ENCODE measurements at regions not wholly inside any gene's neighbourhood (a gene's known extent, or its start where the extent isn't known, plus 50 kb on each side); places are given as distances from the start of the nearest gene placed in this dataset.
A peak's percentile ranks its signal among the peaks of the same experiment; 100 is the strongest.

GRCh38 chr5:147092044-147092443 is 142.8 kb upstream of the STK32A start:
- CTCF ChIA-PET: no interaction called here
- POLR2A ChIA-PET: no interaction called here

DNA sequence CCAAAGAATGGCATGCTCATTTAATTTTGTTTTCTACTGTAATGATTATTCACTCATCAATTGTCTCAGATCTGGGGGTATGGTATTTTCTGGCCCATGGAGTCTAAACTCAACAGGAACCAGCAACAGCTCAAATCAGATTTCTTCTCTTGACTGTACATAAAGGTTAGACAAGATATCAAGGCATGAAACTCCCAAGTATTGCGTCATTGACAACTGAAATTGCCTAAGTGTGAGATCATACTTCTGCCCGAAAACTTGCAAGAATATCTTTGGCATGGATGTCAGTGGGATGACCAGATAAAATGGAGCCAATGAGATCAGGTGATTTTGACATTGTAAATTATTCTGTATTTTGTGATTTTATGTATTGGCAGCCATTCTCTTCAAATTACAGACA is 141.7 kb upstream of the STK32A start:
- Histone ChIP-seq H3K9ac (ENCODE audit: low read length) (no peak overlapping the region), H3K4me3 (replicated peaks in 1 of 2; ENCODE audit: low read depth in 1 of 2, low read length in 2 of 2) (no peak overlapping the region), H3K4me2 (ENCODE audit: low read length) (no peak overlapping the region), H3K27ac (ENCODE audit: low read depth, low read length) (no peak overlapping the region), H3K36me3 (ENCODE audit: control insufficient read depth in 1 of 2, insufficient read depth in 2 of 2, low read length in 2 of 2) (no peaks in the 10 kb centered on the region), H3K9me3 (ENCODE audit: control insufficient read depth in 1 of 2, insufficient read depth in 1 of 2, low read depth in 1 of 2, low read length in 2 of 2) (no peaks in the 10 kb centered on the region), H3K79me2 (ENCODE audit: insufficient read depth, low read length) (no peaks in the 10 kb centered on the region), H3K4me1 (ENCODE audit: control insufficient read depth in 1 of 2, insufficient read depth in 2 of 2, low read length in 2 of 2) (peaks cover 0 to 3% of the 10 kb centered on the region in 2 experiments; a peak in 2 of 4 replicates), H2AFZ (ENCODE audit: low read depth, low read length, poor library complexity, severe bottlenecking) (no peak overlapping the region), H3K9me2 (ENCODE audit: insufficient read depth) (no peaks in the 10 kb centered on the region), H4K20me1 (ENCODE audit: insufficient read depth) (no peaks in the 10 kb centered on the region), H3K27me3 (ENCODE audit: insufficient read depth, low read length) (no peaks in the 10 kb centered on the region)
- ChIA-PET RAD21 (ENCODE audit: low non-redundant PET in 1 of 2, low total read pairs in 2 of 2, uncharacterized antibody in 2 of 2, unreplicated experiment in 2 of 2) (no interaction called here), CTCF (interaction anchor here (1.6 kb wide), 1 partner anchor 96 kb away, joined by 3 read pairs; no protein-coding TSS in a partner anchor), POLR2A (no interaction called here)
- intact Hi-C loops (cut with micrococcal nuclease): no loop called here
- no TSS peak for BruUV-seq (replicated peaks)
- DNase-seq (ENCODE audit: low read depth, low spot score) (no peak), ATAC-seq (no peak)
- TF ChIP-seq CEBPB (IDR thresholded peaks at IDR 0.05; ENCODE audit: low read depth): peak; percentile 29; the same call in 1 of the 2 replicates
- no peak for TF ChIP-seq JUND (IDR thresholded peaks at IDR 0.05)

More at GRCh38 chr5:147092044-147092443, 142.8 kb upstream of the STK32A start:
- intact Hi-C loops (cut with micrococcal nuclease): no loop called here
- H3K9me3 ChIP-seq (ENCODE audit: control insufficient read depth in 1 of 2, insufficient read depth in 1 of 2, low read depth in 1 of 2, low read length in 2 of 2): no peaks in the 10 kb centered on the region
- no peak overlapping the region for H2AFZ ChIP-seq (ENCODE audit: low read depth, low read length, poor library complexity, severe bottlenecking)
- H4K20me1 ChIP-seq (ENCODE audit: insufficient read depth): no peaks in the 10 kb centered on the region
- TF ChIP-seq EZH2 (IDR thresholded peaks at IDR 0.05): no peak
- ATAC-seq (no peak), DNase-seq (ENCODE audit: low read depth, low spot score) (no peak)
- H3K36me3 ChIP-seq (ENCODE audit: control insufficient read depth in 1 of 2, insufficient read depth in 2 of 2, low read length in 2 of 2): no peaks in the 10 kb centered on the region
- no peak overlapping the region for H3K4me3 ChIP-seq (replicated peaks in 1 of 2; ENCODE audit: low read depth in 1 of 2, low read length in 2 of 2)
- H3K27me3 ChIP-seq (ENCODE audit: insufficient read depth, low read length): no peaks in the 10 kb centered on the region; the same call in 1 of the 2 replicates
- RAD21 ChIA-PET (ENCODE audit: low non-redundant PET in 1 of 2, low total read pairs in 2 of 2, uncharacterized antibody in 2 of 2, unreplicated experiment in 2 of 2): no interaction called here
- no peaks in the 10 kb centered on the region for H3K9me2 ChIP-seq (ENCODE audit: insufficient read depth)
- H3K9ac ChIP-seq (ENCODE audit: low read length): no peak overlapping the region
- H3K4me1 ChIP-seq (ENCODE audit: control insufficient read depth in 1 of 2, insufficient read depth in 2 of 2, low read length in 2 of 2): no peaks in the 10 kb centered on the region
- H3K4me2 ChIP-seq (ENCODE audit: low read length): no peak overlapping the region
- no peaks in the 10 kb centered on the region for H3K79me2 ChIP-seq (ENCODE audit: insufficient read depth, low read length)
- no TSS peak for BruUV-seq (replicated peaks)
- H3K27ac ChIP-seq (ENCODE audit: low read depth, low read length): no peak overlapping the region

GRCh38 chr5:147095740-147096139 is 139.1 kb upstream of the STK32A start:
- Histone ChIP-seq H3K27ac (ENCODE audit: low read depth, low read length) (no peak overlapping the region), H4K20me1 (ENCODE audit: insufficient read depth) (no peaks in the 10 kb centered on the region), H3K4me2 (ENCODE audit: low read length) (no peak overlapping the region), H3K9me2 (ENCODE audit: insufficient read depth) (no peaks in the 10 kb centered on the region), H3K27me3 (ENCODE audit: insufficient read depth, low read length) (no peaks in the 10 kb centered on the region), H3K9me3 (ENCODE audit: control insufficient read depth in 1 of 2, insufficient read depth in 1 of 2, low read depth in 1 of 2, low read length in 2 of 2) (no peaks in the 10 kb centered on the region), H3K79me2 (ENCODE audit: insufficient read depth, low read length) (no peaks in the 10 kb centered on the region), H3K4me1 (ENCODE audit: control insufficient read depth in 1 of 2, insufficient read depth in 2 of 2, low read length in 2 of 2) (peaks cover 3 to 7% of the 10 kb centered on the region in 2 experiments; a peak in 3 of 4 replicates), H3K4me3 (replicated peaks in 1 of 2; ENCODE audit: low read depth in 1 of 2, low read length in 2 of 2) (no peak overlapping the region), H3K9ac (ENCODE audit: low read length) (no peak overlapping the region), H2AFZ (ENCODE audit: low read depth, low read length, poor library complexity, severe bottlenecking) (no peak overlapping the region), H3K36me3 (ENCODE audit: control insufficient read depth in 1 of 2, insufficient read depth in 2 of 2, low read length in 2 of 2) (no peaks in the 10 kb centered on the region)
- ChIA-PET POLR2A (no interaction called here), CTCF (no interaction called here), RAD21 (ENCODE audit: low non-redundant PET in 1 of 2, low total read pairs in 2 of 2, uncharacterized antibody in 2 of 2, unreplicated experiment in 2 of 2) (no interaction called here)
- intact Hi-C loops (cut with micrococcal nuclease): loop anchor here (5.0 kb wide), 2 partner anchors 482 to 563 kb away; no protein-coding TSS in a partner anchor
- no peak for DNase-seq (ENCODE audit: low read depth, low spot score)
- no TSS peak for BruUV-seq (replicated peaks)
- ATAC-seq: no peak
- TF ChIP-seq, protein P1, sequence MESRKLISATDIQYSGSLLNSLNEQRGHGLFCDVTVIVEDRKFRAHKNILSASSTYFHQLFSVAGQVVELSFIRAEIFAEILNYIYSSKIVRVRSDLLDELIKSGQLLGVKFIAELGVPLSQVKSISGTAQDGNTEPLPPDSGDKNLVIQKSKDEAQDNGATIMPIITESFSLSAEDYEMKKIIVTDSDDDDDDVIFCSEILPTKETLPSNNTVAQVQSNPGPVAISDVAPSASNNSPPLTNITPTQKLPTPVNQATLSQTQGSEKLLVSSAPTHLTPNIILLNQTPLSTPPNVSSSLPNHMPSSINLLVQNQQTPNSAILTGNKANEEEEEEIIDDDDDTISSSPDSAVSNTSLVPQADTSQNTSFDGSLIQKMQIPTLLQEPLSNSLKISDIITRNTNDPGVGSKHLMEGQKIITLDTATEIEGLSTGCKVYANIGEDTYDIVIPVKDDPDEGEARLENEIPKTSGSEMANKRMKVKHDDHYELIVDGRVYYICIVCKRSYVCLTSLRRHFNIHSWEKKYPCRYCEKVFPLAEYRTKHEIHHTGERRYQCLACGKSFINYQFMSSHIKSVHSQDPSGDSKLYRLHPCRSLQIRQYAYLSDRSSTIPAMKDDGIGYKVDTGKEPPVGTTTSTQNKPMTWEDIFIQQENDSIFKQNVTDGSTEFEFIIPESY (IDR thresholded peaks at IDR 0.05; ENCODE audit: extremely low read depth, insufficient replicate concordance, low read length): no peak
- TF ChIP-seq JUND (IDR thresholded peaks at IDR 0.05): no peak
- TF ChIP-seq YY1 (IDR thresholded peaks at IDR 0.05; ENCODE audit: extremely low read depth, insufficient replicate concordance, low read depth, low read length): no peak
- TF ChIP-seq, protein P2, sequence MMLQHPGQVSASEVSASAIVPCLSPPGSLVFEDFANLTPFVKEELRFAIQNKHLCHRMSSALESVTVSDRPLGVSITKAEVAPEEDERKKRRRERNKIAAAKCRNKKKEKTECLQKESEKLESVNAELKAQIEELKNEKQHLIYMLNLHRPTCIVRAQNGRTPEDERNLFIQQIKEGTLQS (IDR thresholded peaks at IDR 0.05): no peak
- TF ChIP-seq EZH2phosphoT487 (IDR thresholded peaks at IDR 0.05; ENCODE audit: borderline replicate concordance): no peak
- no peak for TF ChIP-seq TCF7L2 (IDR thresholded peaks at IDR 0.05; ENCODE audit: borderline replicate concordance, extremely low read depth, insufficient read depth, insufficient read length)
- TF ChIP-seq POLR2A (IDR thresholded peaks at IDR 0.05; ENCODE audit: borderline replicate concordance, extremely low read depth, insufficient read depth, insufficient read length): no peak
